ENCODE measurements at regions not wholly inside any gene's neighbourhood (a gene's known extent, or its start where the extent isn't known, plus 50 kb on each side); places are given as distances from the start of the nearest gene placed in this dataset.

DNA sequence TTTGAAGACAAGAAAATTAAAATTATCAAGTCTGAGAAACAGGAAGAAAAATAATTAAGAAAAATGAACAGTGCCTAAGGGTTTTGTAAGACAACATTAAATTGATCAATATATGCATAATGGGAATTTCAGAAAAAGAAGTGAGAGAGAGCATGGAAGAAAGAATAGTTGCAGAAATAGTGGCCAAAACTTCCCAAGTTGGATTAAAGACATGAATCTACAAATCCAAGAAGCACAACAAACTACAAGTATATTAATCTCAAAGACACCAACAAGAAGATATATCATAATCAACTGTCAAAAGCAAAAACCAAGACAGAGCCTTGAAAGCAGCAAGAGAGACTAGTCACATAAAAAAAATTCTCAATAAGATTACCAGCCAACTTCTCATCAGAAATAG lies 488.0 kb downstream of the RASEF start:
- H3K9me2 ChIP-seq (ENCODE audit: insufficient read depth): no peaks in the 10 kb centered on the region
- DNase-seq (ENCODE audit: low read depth, low spot score): no peak
- no peaks in the 10 kb centered on the region for H3K27me3 ChIP-seq (ENCODE audit: insufficient read depth, low read length)
- H3K36me3 ChIP-seq (ENCODE audit: control insufficient read depth in 1 of 2, insufficient read depth in 2 of 2, low read length in 2 of 2): no peaks in the 10 kb centered on the region
- H3K79me2 ChIP-seq (ENCODE audit: insufficient read depth, low read length): no peaks in the 10 kb centered on the region
- H3K9me3 ChIP-seq (ENCODE audit: control insufficient read depth in 1 of 2, insufficient read depth in 1 of 2, low read depth in 1 of 2, low read length in 2 of 2): peaks cover 0 to 7% of the 10 kb centered on the region in 2 experiments; a peak in 2 of 4 replicates
- no peak overlapping the region for H3K4me2 ChIP-seq (ENCODE audit: low read length)
- H3K27ac ChIP-seq (ENCODE audit: low read depth, low read length): no peak overlapping the region
- CTCF ChIA-PET: no interaction called here
- TF ChIP-seq SIN3A (IDR thresholded peaks at IDR 0.05; ENCODE audit: low read depth) (no peak), FOSL1 (IDR thresholded peaks at IDR 0.05; ENCODE audit: low read depth) (no peak), CEBPB (IDR thresholded peaks at IDR 0.05; ENCODE audit: low read depth) (no peak), CBX3 (IDR thresholded peaks at IDR 0.05; ENCODE audit: low read depth) (no peak)
- TF ChIP-seq, protein P1, sequence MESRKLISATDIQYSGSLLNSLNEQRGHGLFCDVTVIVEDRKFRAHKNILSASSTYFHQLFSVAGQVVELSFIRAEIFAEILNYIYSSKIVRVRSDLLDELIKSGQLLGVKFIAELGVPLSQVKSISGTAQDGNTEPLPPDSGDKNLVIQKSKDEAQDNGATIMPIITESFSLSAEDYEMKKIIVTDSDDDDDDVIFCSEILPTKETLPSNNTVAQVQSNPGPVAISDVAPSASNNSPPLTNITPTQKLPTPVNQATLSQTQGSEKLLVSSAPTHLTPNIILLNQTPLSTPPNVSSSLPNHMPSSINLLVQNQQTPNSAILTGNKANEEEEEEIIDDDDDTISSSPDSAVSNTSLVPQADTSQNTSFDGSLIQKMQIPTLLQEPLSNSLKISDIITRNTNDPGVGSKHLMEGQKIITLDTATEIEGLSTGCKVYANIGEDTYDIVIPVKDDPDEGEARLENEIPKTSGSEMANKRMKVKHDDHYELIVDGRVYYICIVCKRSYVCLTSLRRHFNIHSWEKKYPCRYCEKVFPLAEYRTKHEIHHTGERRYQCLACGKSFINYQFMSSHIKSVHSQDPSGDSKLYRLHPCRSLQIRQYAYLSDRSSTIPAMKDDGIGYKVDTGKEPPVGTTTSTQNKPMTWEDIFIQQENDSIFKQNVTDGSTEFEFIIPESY (IDR thresholded peaks at IDR 0.05; ENCODE audit: extremely low read depth, insufficient replicate concordance, low read length): no peak
- TF ChIP-seq, protein P2, sequence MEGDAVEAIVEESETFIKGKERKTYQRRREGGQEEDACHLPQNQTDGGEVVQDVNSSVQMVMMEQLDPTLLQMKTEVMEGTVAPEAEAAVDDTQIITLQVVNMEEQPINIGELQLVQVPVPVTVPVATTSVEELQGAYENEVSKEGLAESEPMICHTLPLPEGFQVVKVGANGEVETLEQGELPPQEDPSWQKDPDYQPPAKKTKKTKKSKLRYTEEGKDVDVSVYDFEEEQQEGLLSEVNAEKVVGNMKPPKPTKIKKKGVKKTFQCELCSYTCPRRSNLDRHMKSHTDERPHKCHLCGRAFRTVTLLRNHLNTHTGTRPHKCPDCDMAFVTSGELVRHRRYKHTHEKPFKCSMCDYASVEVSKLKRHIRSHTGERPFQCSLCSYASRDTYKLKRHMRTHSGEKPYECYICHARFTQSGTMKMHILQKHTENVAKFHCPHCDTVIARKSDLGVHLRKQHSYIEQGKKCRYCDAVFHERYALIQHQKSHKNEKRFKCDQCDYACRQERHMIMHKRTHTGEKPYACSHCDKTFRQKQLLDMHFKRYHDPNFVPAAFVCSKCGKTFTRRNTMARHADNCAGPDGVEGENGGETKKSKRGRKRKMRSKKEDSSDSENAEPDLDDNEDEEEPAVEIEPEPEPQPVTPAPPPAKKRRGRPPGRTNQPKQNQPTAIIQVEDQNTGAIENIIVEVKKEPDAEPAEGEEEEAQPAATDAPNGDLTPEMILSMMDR (IDR thresholded peaks at IDR 0.05 in 2 of 3, conservative IDR thresholded peaks at IDR 0.05 in 1 of 3; ENCODE audit: borderline replicate concordance in 1 of 3, insufficient read depth in 1 of 3, low read depth in 2 of 3, low read length in 2 of 3): no peak
- BruUV-seq (replicated peaks): no TSS peak
- no peak overlapping the region for H2AFZ ChIP-seq (ENCODE audit: low read depth, low read length, poor library complexity, severe bottlenecking)
- no peak overlapping the region for H3K4me3 ChIP-seq (replicated peaks in 1 of 2; ENCODE audit: low read depth in 1 of 2, low read length in 2 of 2)
- intact Hi-C loops (cut with micrococcal nuclease): no loop called here
- RAD21 ChIA-PET (ENCODE audit: low non-redundant PET in 1 of 2, low total read pairs in 2 of 2, uncharacterized antibody in 2 of 2, unreplicated experiment in 2 of 2): no interaction called here
- no peaks in the 10 kb centered on the region for H3K4me1 ChIP-seq (ENCODE audit: control insufficient read depth in 1 of 2, insufficient read depth in 2 of 2, low read length in 2 of 2)
- H4K20me1 ChIP-seq (ENCODE audit: insufficient read depth): no peaks in the 10 kb centered on the region
- ATAC-seq: no peak
- no peak overlapping the region for H3K9ac ChIP-seq (ENCODE audit: low read length)
- POLR2A ChIA-PET: no interaction called here
